Nephron (organoid): ENCODE measurements at regions not wholly inside any gene's neighbourhood (a gene's known extent, or its start where the extent isn't known, plus 50 kb on each side); places are given as distances from the start of the nearest gene placed in this dataset.

Experiments used
- H3K27ac Mint-ChIP-seq, 3 experiments: 2 replicates each; pipeline ENCODE4 v1.8.0; 2020; ENCODE audit warnings: mixed read lengths in 3 of 3, mild to moderate bottlenecking in 2 of 3, moderate library complexity in 1 of 3
- H3K27me3 Mint-ChIP-seq: 2 replicates; pipeline ENCODE4 v1.8.0; 2021; ENCODE audit warnings: low read depth, mild to moderate bottlenecking, moderate library complexity, mixed read lengths
- H3K36me3 Mint-ChIP-seq: 2 replicates; pipeline ENCODE4 v1.8.0; 2020; ENCODE audit warnings: low read depth, mixed read lengths
- H3K4me1 Mint-ChIP-seq: 2 replicates; pipeline ENCODE4 v1.8.0; 2020; ENCODE audit warnings: mixed read lengths
- H3K4me3 Mint-ChIP-seq, 3 experiments: 2 replicates each; pipeline ENCODE4 v1.8.0; 2020; ENCODE audit warnings: mild to moderate bottlenecking in 3 of 3, mixed read lengths in 3 of 3, moderate library complexity in 2 of 3
- H3K9me3 Mint-ChIP-seq: 2 replicates; pipeline ENCODE4 v1.8.0; 2020; ENCODE audit warnings: mixed read lengths
- CTCF ChIP-seq, 3 experiments: fragments of 200-600 bp; sonication (generic); IDR thresholded peaks; one replicate each; pipeline ENCODE4 v1.5.0; 2021; ENCODE audit warnings: antibody characterized with exemption in 3 of 3; ENCODE audit not compliant: unreplicated experiment in 3 of 3

GRCh38 chr3:189513281-189514117 is 117.7 kb upstream of the TP63 start:
- TF ChIP-seq CTCF (IDR thresholded peaks at IDR 0.05; ENCODE audit: unreplicated experiment in 3 of 3), result no peak
- Mint-ChIP-seq H3K4me3 (no peak overlapping the region), H3K27ac (no peak overlapping the region), H3K4me1 (peaks cover 11% of the 10 kb centered on the region), H3K27me3 (peaks cover 5% of the 10 kb centered on the region), H3K9me3 (peaks cover 11% of the 10 kb centered on the region), H3K36me3 (no peaks in the 10 kb centered on the region)

- H3K9me3 Mint-ChIP-seq, result peaks cover 24% of the 10 kb centered on the region
- peaks cover 8% of the 10 kb centered on the region for H3K36me3 Mint-ChIP-seq
- no peak overlapping the region for H3K4me3 Mint-ChIP-seq
- H3K4me1 Mint-ChIP-seq, result no peaks in the 10 kb centered on the region
- no peaks in the 10 kb centered on the region for H3K27me3 Mint-ChIP-seq
- H3K27ac Mint-ChIP-seq, result no peak overlapping the region
- TF ChIP-seq CTCF (IDR thresholded peaks at IDR 0.05; ENCODE audit: unreplicated experiment in 3 of 3), result no peak
These were observed 115.2 kb upstream of the TP63 start for GRCh38 chr3:189516039-189516438.

GRCh38 chr3:189517981-189518380 is 113.2 kb upstream of the TP63 start:
- Mint-ChIP-seq H3K27me3 (no peaks in the 10 kb centered on the region), H3K4me1 (no peaks in the 10 kb centered on the region), H3K4me3 (no peak overlapping the region), H3K36me3 (peaks cover 8% of the 10 kb centered on the region), H3K27ac (no peak overlapping the region), H3K9me3 (peaks cover 33% of the 10 kb centered on the region)
- no peak for TF ChIP-seq CTCF (IDR thresholded peaks at IDR 0.05; ENCODE audit: unreplicated experiment in 3 of 3)

GRCh38 chr3:189519458-189519857 is 111.7 kb upstream of the TP63 start:
- TF ChIP-seq CTCF (IDR thresholded peaks at IDR 0.05; ENCODE audit: unreplicated experiment in 3 of 3), result no peak
- H3K36me3 Mint-ChIP-seq, result peaks cover 8% of the 10 kb centered on the region
- no peak overlapping the region for H3K4me3 Mint-ChIP-seq
- H3K4me1 Mint-ChIP-seq, result no peaks in the 10 kb centered on the region
- H3K9me3 Mint-ChIP-seq, result peaks cover 42% of the 10 kb centered on the region
- no peaks in the 10 kb centered on the region for H3K27me3 Mint-ChIP-seq
- no peak overlapping the region for H3K27ac Mint-ChIP-seq

GRCh38 chr3:189529468-189529867 is 101.7 kb upstream of the TP63 start:
- H3K27me3 Mint-ChIP-seq, result peaks cover 3% of the 10 kb centered on the region
- H3K27ac Mint-ChIP-seq, result no peak overlapping the region
- peaks cover 16% of the 10 kb centered on the region for H3K9me3 Mint-ChIP-seq
- no peak for TF ChIP-seq CTCF (IDR thresholded peaks at IDR 0.05; ENCODE audit: unreplicated experiment in 3 of 3)
- H3K4me1 Mint-ChIP-seq, result no peaks in the 10 kb centered on the region
- H3K4me3 Mint-ChIP-seq, result no peak overlapping the region
- H3K36me3 Mint-ChIP-seq, result peaks cover 4% of the 10 kb centered on the region
